ENCODE measurements at regions not wholly inside any gene's neighbourhood (a gene's known extent, or its start where the extent isn't known, plus 50 kb on each side); places are given as distances from the start of the nearest gene placed in this dataset.

DNA sequence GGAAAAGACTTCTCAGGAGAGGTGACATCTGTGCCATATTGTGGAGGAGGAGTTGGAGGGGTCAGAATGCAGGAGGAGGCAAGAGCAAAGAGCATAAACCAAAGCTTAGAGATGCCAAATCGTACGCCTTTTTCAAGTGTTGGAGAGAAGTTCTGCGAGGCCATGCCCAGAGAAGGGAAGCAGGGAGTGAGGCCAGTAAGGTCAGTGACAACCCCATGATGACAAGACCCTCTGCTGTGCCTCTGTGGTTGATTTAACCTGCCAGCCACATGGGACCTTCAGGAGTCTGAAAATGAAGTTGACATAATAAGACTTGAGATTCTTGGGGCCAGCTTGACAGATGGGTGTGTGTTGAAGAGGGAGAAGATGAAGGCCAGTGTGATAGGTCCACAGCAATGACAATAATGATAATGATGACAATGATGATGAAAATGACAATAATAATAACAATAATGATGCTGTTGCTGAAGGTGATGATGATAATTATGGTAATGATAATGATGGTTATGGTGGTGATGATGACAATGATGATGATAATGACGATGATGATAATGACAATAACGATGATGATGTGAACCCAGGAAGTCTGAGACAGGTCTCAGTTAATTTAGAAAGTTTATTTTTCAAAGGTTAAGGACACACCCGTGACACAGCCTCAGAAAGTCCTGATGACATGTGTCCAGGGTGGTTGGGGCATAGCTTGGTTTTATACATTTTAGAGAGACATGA lies 152.6 kb upstream of the B3GAT1 start:
- intact Hi-C loops (cut with DNase I) = no loop called here
- WGBS, 2 donors = 87 to 94% methylated on average over 6 of the region's 6 CpGs
- H3K4me3 ChIP-seq = no peak overlapping the region
- H3K4me1 ChIP-seq = no peaks in the 10 kb centered on the region
- no peaks in the 10 kb centered on the region for H3K27me3 ChIP-seq
- no peaks in the 10 kb centered on the region for H3K9me3 ChIP-seq
- no peaks in the 10 kb centered on the region for H3K36me3 ChIP-seq
- no peak for DNase-seq
- no peak for TF ChIP-seq POLR2A (IDR thresholded peaks at IDR 0.05)
- no peak overlapping the region for H3K27ac ChIP-seq

GRCh38 chr11:134562941-134563471 lies 151.0 kb upstream of the B3GAT1 start:
- no peak overlapping the region for H3K27ac ChIP-seq
- TF ChIP-seq CTCF (IDR thresholded peaks at IDR 0.05) (no peak), POLR2AphosphoS5 (IDR thresholded peaks at IDR 0.05) (no peak), EP300 (IDR thresholded peaks at IDR 0.05) (no peak), POLR2A (IDR thresholded peaks at IDR 0.05) (no peak)
- H3K9me3 ChIP-seq = no peaks in the 10 kb centered on the region
- H3K27me3 ChIP-seq = no peaks in the 10 kb centered on the region
- H3K4me3 ChIP-seq = no peak overlapping the region
- intact Hi-C loops (cut with DNase I) = no loop called here
- WGBS, 2 donors = 74 to 84% methylated on average over 7 of the region's 7 CpGs
- H3K36me3 ChIP-seq = no peaks in the 10 kb centered on the region
- peak; percentile 62 for DNase-seq
- H3K4me1 ChIP-seq = no peaks in the 10 kb centered on the region

DNA sequence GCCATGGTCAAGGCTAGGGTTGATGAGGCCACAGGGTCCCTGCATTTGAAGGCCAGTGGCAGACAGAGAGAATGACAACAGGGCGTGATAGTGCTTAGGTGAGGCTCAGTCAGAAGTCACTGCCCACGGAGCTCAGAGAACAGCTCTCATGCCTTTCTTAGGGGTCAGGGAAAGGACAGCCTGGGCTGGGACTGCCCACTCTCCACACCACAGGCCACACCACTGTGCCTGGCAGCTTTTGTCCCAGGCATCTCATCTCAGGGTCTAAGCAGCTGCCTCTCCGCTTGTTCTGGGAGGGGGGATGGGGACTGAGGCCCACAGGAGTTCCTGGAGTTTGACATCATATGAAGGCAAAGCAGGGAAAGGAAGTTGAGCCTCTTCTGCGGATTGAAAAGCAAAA lies 150.2 kb upstream of the B3GAT1 start:
- intact Hi-C loops (cut with DNase I) = no loop called here
- Histone ChIP-seq H3K27me3 (no peaks in the 10 kb centered on the region), H3K4me1 (no peaks in the 10 kb centered on the region), H3K9me3 (no peaks in the 10 kb centered on the region), H3K4me3 (no peak overlapping the region), H3K27ac (no peak overlapping the region), H3K36me3 (no peaks in the 10 kb centered on the region)
- WGBS, 2 donors = 77 to 89% methylated on average over 4 of the region's 4 CpGs
- peak; percentile 17 for DNase-seq
- TF ChIP-seq CTCF (IDR thresholded peaks at IDR 0.05) (no peak), POLR2AphosphoS5 (IDR thresholded peaks at IDR 0.05) (no peak), EP300 (IDR thresholded peaks at IDR 0.05) (no peak), POLR2A (IDR thresholded peaks at IDR 0.05) (no peak)

GRCh38 chr11:134561331-134561720 lies 149.3 kb upstream of the B3GAT1 start:
- intact Hi-C loops (cut with DNase I) = no loop called here
- 81 to 88% methylated on average over 8 of the region's 8 CpGs for WGBS, 2 donors
- Histone ChIP-seq H3K27ac (no peak overlapping the region), H3K4me1 (no peaks in the 10 kb centered on the region), H3K27me3 (no peaks in the 10 kb centered on the region), H3K9me3 (no peaks in the 10 kb centered on the region), H3K36me3 (no peaks in the 10 kb centered on the region), H3K4me3 (no peak overlapping the region)
- TF ChIP-seq CTCF (IDR thresholded peaks at IDR 0.05) = no peak
- no peak for TF ChIP-seq POLR2AphosphoS5 (IDR thresholded peaks at IDR 0.05)
- TF ChIP-seq POLR2A (IDR thresholded peaks at IDR 0.05) = no peak
- no peak for TF ChIP-seq EP300 (IDR thresholded peaks at IDR 0.05)
- DNase-seq = no peak

GRCh38 chr11:134560566-134561330 lies 148.7 kb upstream of the B3GAT1 start:
- intact Hi-C loops (cut with DNase I) = no loop called here
- DNase-seq = peak; percentile 29
- Histone ChIP-seq H3K36me3 (no peaks in the 10 kb centered on the region), H3K9me3 (no peaks in the 10 kb centered on the region), H3K27ac (no peak overlapping the region), H3K4me1 (no peaks in the 10 kb centered on the region), H3K27me3 (no peaks in the 10 kb centered on the region), H3K4me3 (no peak overlapping the region)
- TF ChIP-seq POLR2AphosphoS5 (IDR thresholded peaks at IDR 0.05) = no peak
- no peak for TF ChIP-seq POLR2A (IDR thresholded peaks at IDR 0.05)
- TF ChIP-seq EP300 (IDR thresholded peaks at IDR 0.05) = no peak
- TF ChIP-seq CTCF (IDR thresholded peaks at IDR 0.05) = no peak
- WGBS, 2 donors = 73 to 74% methylated on average over 12 of the region's 12 CpGs

All from sigmoid colon (tissue), 6 donors.